Neuron (in vitro differentiated cells): ENCODE measurements at regions not wholly inside any gene's neighbourhood (a gene's known extent, or its start where the extent isn't known, plus 50 kb on each side); places are given as distances from the start of the nearest gene placed in this dataset.

Source experiments
- H2AFZ ChIP-seq: one replicate; pipeline ENCODE4 v1.6.1; 2013; ENCODE audit warnings: low read depth, mild to moderate bottlenecking, inconsistent platforms, low read length, moderate library complexity
- H3K27me3 ChIP-seq: one replicate; pipeline ENCODE4 v1.6.1; 2013; ENCODE audit warnings: low read length; ENCODE audit not compliant: insufficient read depth
- H3K36me3 ChIP-seq: one replicate; pipeline ENCODE4 v1.6.1; 2013; ENCODE audit warnings: low read length; ENCODE audit not compliant: insufficient read depth
- H3K4me1 ChIP-seq: one replicate; pipeline ENCODE4 v1.6.1; 2013; ENCODE audit warnings: low read length; ENCODE audit not compliant: insufficient read depth
- H3K4me3 ChIP-seq: 2 replicates; pipeline ENCODE4 v1.5.1; 2013; ENCODE audit warnings: mild to moderate bottlenecking, low read length, moderate library complexity
- H3K9me3 ChIP-seq: one replicate; pipeline ENCODE4 v1.6.1; 2013; ENCODE audit warnings: low read length

- no peak overlapping the region for H3K4me3 ChIP-seq
- H2AFZ ChIP-seq, result peak overlapping the region; percentile 10
- H3K9me3 ChIP-seq, result no peaks in the 10 kb centered on the region
- no peaks in the 10 kb centered on the region for H3K36me3 ChIP-seq
- no peaks in the 10 kb centered on the region for H3K27me3 ChIP-seq
- peaks cover 28% of the 10 kb centered on the region for H3K4me1 ChIP-seq
Measured at GRCh38 chr5:93191035-93191817, 389.8 kb downstream of the NR2F1-AS1 start.

- no peak overlapping the region for H2AFZ ChIP-seq
- peaks cover 28% of the 10 kb centered on the region for H3K4me1 ChIP-seq
- H3K27me3 ChIP-seq, result no peaks in the 10 kb centered on the region
- no peak overlapping the region for H3K4me3 ChIP-seq
- no peaks in the 10 kb centered on the region for H3K9me3 ChIP-seq
- no peaks in the 10 kb centered on the region for H3K36me3 ChIP-seq
Measured at GRCh38 chr5:93189707-93190120, 391.3 kb downstream of the NR2F1-AS1 start.

GRCh38 chr5:93188876-93189485 is 392.0 kb downstream of the NR2F1-AS1 start:
- Histone ChIP-seq H3K9me3 (no peaks in the 10 kb centered on the region), H3K4me3 (no peak overlapping the region), H3K27me3 (no peaks in the 10 kb centered on the region), H2AFZ (no peak overlapping the region), H3K4me1 (peaks cover 25% of the 10 kb centered on the region), H3K36me3 (no peaks in the 10 kb centered on the region)

GRCh38 chr5:93186076-93186682 is 394.8 kb downstream of the NR2F1-AS1 start:
- H3K27me3 ChIP-seq, result no peaks in the 10 kb centered on the region
- H2AFZ ChIP-seq, result no peak overlapping the region
- H3K36me3 ChIP-seq, result no peaks in the 10 kb centered on the region
- no peaks in the 10 kb centered on the region for H3K9me3 ChIP-seq
- H3K4me3 ChIP-seq, result no peak overlapping the region
- H3K4me1 ChIP-seq, result peaks cover 5% of the 10 kb centered on the region

GRCh38 chr5:93184041-93184440 is 397.0 kb downstream of the NR2F1-AS1 start:
- no peaks in the 10 kb centered on the region for H3K36me3 ChIP-seq
- H2AFZ ChIP-seq, result no peak overlapping the region
- H3K27me3 ChIP-seq, result no peaks in the 10 kb centered on the region
- no peak overlapping the region for H3K4me3 ChIP-seq
- H3K4me1 ChIP-seq, result no peaks in the 10 kb centered on the region
- peaks cover 2% of the 10 kb centered on the region for H3K9me3 ChIP-seq

- H3K9me3 ChIP-seq, result peaks cover 4% of the 10 kb centered on the region
- H3K36me3 ChIP-seq, result no peaks in the 10 kb centered on the region
Measured at GRCh38 chr5:93179466-93179865, 401.6 kb downstream of the NR2F1-AS1 start.

GRCh38 chr5:93174930-93175329 is 406.1 kb downstream of the NR2F1-AS1 start:
- H3K9me3 ChIP-seq, result peaks cover 5% of the 10 kb centered on the region
- H3K27me3 ChIP-seq, result no peaks in the 10 kb centered on the region
- no peak overlapping the region for H3K4me3 ChIP-seq
- H2AFZ ChIP-seq, result no peak overlapping the region
- H3K4me1 ChIP-seq, result no peaks in the 10 kb centered on the region
- no peaks in the 10 kb centered on the region for H3K36me3 ChIP-seq

More at GRCh38 chr5:93179466-93179865, 401.6 kb downstream of the NR2F1-AS1 start:
- no peaks in the 10 kb centered on the region for H3K27me3 ChIP-seq
- H3K4me1 ChIP-seq, result no peaks in the 10 kb centered on the region
- no peak overlapping the region for H2AFZ ChIP-seq
- H3K4me3 ChIP-seq, result no peak overlapping the region

GRCh38 chr5:93165559-93165958 is 415.5 kb downstream of the NR2F1-AS1 start:
- no peaks in the 10 kb centered on the region for H3K36me3 ChIP-seq
- H3K9me3 ChIP-seq, result no peaks in the 10 kb centered on the region
- no peak overlapping the region for H3K4me3 ChIP-seq
- H2AFZ ChIP-seq, result no peak overlapping the region
- H3K4me1 ChIP-seq, result peaks cover 3% of the 10 kb centered on the region
- no peaks in the 10 kb centered on the region for H3K27me3 ChIP-seq

GRCh38 chr5:93164690-93165089 is 416.3 kb downstream of the NR2F1-AS1 start:
- H3K4me3 ChIP-seq, result no peak overlapping the region
- H3K4me1 ChIP-seq, result peaks cover 3% of the 10 kb centered on the region
- H3K36me3 ChIP-seq, result no peaks in the 10 kb centered on the region
- H3K9me3 ChIP-seq, result no peaks in the 10 kb centered on the region
- H3K27me3 ChIP-seq, result no peaks in the 10 kb centered on the region
- no peak overlapping the region for H2AFZ ChIP-seq

- no peaks in the 10 kb centered on the region for H3K9me3 ChIP-seq
- no peaks in the 10 kb centered on the region for H3K27me3 ChIP-seq
- H3K4me3 ChIP-seq, result no peak overlapping the region
- no peak overlapping the region for H2AFZ ChIP-seq
- H3K36me3 ChIP-seq, result no peaks in the 10 kb centered on the region
- peaks cover 3% of the 10 kb centered on the region for H3K4me1 ChIP-seq
Measured at GRCh38 chr5:93163010-93163663, 417.9 kb downstream of the NR2F1-AS1 start.

- H2AFZ ChIP-seq, result no peak overlapping the region
- no peaks in the 10 kb centered on the region for H3K27me3 ChIP-seq
- H3K4me1 ChIP-seq, result peaks cover 3% of the 10 kb centered on the region
- no peak overlapping the region for H3K4me3 ChIP-seq
- H3K36me3 ChIP-seq, result no peaks in the 10 kb centered on the region
- H3K9me3 ChIP-seq, result no peaks in the 10 kb centered on the region
Measured at GRCh38 chr5:93161661-93162654, 419.1 kb downstream of the NR2F1-AS1 start.

- Histone ChIP-seq H3K4me1 (peaks cover 3% of the 10 kb centered on the region), H3K27me3 (no peaks in the 10 kb centered on the region), H3K36me3 (no peaks in the 10 kb centered on the region), H3K4me3 (no peak overlapping the region), H3K9me3 (no peaks in the 10 kb centered on the region), H2AFZ (no peak overlapping the region)
Measured at GRCh38 chr5:93158841-93159240, 422.2 kb downstream of the NR2F1-AS1 start.
